GM18909 (cell line): ENCODE measurements at regions not wholly inside any gene's neighbourhood (a gene's known extent, or its start where the extent isn't known, plus 50 kb on each side); places are given as distances from the start of the nearest gene placed in this dataset.

Experiments used
- ATAC-seq: cut with Tn5 transposase; IDR thresholded peaks from one replicate; pipeline ENCODE4 v1.9.1; 2021; ENCODE audit warnings: mild to moderate bottlenecking; ENCODE audit not compliant: unreplicated experiment, poor library complexity

GRCh38 chr13:109476001-109476400 lies 310.4 kb downstream of the IRS2 start:
- ATAC-seq, result no peak

DNA sequence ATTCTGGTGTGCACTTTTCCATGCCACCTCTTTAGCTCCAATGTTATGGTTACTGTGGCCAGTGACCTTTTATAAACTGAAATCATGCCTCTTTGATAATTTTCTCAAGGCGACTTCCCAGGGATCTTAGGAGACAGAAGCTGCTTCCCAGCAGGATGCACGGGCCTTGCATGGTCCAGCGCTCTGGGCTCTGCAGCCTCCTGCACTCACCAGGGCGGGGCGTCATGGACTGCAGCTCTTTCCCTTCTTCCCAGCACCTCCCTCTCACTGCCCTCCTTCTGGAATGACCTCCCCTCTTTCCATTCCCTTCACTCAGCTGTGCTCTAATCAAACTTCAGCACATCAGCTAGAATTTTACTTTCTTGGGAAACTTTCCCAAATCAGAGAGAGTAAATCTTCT lies 318.3 kb downstream of the IRS2 start:
- ATAC-seq, result no peak

DNA sequence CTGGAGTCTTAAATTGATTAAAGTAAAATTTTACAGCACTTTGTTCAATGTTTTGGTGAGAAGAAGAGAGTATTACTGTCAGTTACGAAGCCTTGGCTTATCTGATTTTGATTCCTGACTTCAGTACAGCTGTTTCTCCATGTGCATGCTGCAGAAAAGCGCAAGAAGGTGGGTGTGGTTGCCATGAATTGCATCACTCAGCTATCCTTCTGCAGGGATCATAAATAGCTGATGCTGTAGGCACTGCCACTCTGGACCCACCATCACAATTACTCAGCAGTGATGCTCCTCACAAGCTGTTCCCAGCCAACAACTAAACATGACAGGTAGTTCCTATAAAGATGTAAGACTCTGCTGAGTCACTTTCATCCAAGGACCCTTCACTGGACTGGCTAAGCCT lies 321.2 kb downstream of the IRS2 start:
- no peak for ATAC-seq

- ATAC-seq, result no peak
Observed at GRCh38 chr13:109454167-109454917, 332.0 kb downstream of the IRS2 start.

GRCh38 chr13:109451726-109452125 lies 334.7 kb downstream of the IRS2 start:
- ATAC-seq, result no peak

DNA sequence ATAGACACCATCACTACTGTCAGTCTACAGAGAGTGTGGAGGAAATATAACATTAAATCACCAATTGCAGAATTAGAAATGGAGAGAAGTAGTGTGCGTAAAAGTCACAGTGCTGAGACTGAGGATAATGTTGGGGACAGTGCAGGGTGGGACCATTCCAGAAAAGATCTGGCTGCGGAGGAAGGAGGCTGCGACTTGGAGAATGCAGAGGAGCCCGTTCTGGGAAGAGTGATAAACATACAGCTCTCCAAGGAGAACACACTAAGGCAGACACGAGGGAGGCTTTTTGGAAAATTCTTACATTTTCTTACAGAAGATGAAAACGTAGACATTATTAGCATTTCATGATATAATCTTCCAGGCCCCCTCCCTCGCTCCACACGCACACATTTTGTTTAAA lies 337.8 kb downstream of the IRS2 start:
- no peak for ATAC-seq

GRCh38 chr13:109447667-109448066 lies 338.7 kb downstream of the IRS2 start:
- no peak for ATAC-seq

DNA sequence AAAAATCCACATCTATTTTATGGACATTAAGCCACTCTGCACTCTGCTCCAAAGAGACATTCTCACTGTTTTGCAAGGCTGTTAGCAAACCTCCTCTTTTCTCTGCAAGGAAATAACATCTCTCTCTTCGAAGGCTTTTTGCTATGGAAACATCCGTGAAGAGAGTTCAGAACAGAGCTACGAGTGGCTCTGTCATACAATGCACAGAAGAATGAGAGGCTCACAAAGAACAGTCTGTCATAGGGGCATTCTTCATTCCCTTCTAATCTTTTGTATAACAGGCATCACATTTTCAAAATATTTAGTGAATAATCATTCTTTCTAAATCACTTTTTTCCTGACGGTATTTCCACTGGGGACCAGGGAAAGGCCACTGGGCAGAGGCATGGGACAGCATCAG lies 346.1 kb downstream of the IRS2 start:
- no peak for ATAC-seq

- ATAC-seq, result no peak
Observed at GRCh38 chr13:109439813-109440212, 346.6 kb downstream of the IRS2 start.

DNA sequence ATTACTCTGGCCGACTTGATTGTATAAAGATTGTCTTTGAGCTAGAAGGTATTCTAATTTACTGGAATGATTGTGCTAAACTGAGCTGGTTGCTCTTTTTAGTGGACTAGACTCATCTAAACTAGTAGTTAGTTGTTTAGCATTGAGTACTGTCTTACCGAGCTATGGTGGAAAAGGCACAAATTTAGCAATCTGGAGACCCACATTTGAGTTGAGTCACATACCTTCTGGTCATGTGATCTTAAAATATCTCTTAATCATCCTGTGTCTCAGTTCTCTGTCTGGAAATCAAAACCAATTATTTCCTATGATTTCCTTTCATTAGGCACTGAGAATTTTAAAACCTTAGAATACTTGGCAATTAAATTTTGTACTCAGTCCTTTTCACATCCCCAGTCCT lies 349.5 kb downstream of the IRS2 start:
- ATAC-seq, result no peak

GRCh38 chr13:109436055-109436622 lies 350.2 kb downstream of the IRS2 start:
- ATAC-seq, result no peak

- ATAC-seq, result no peak
Observed at GRCh38 chr13:109431217-109431616, 355.2 kb downstream of the IRS2 start.

- ATAC-seq, result no peak
Observed at GRCh38 chr13:109428146-109428545, 358.2 kb downstream of the IRS2 start.

DNA sequence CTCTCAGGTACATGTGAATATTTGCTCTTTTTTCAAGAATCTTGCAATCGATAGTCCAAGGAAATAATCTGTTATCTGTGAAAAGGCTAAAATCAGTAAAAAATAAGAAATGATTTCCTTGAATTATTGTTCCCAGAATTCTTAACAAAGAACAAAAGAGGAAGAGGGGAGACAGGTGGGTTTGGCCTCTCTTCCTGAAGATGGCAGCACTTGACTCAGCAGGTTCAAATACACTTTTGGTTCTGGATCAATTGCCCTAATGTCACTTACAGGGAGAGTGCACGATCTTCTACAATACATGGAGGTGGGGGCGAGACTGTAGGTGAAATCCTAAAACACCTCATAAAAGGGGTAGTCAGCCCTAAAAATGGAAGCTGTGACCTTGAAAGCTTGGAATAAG lies 358.7 kb downstream of the IRS2 start:
- no peak for ATAC-seq

GRCh38 chr13:109427148-109427547 lies 359.2 kb downstream of the IRS2 start:
- ATAC-seq, result no peak

DNA sequence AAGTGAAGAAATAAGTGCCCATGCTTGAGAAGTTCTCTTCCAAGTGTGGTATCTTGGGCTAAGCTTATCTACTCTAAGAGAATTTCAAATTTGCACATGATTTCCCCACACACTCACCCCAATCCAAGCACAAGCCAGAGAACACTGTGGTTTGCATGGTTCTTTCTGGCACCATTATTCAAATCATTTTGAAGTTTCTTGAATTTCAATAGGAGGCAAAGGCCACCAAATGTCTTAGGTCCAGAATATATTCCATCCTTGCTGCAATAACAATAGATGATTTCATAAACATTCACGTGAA lies 359.7 kb downstream of the IRS2 start:
- ATAC-seq, result no peak

DNA sequence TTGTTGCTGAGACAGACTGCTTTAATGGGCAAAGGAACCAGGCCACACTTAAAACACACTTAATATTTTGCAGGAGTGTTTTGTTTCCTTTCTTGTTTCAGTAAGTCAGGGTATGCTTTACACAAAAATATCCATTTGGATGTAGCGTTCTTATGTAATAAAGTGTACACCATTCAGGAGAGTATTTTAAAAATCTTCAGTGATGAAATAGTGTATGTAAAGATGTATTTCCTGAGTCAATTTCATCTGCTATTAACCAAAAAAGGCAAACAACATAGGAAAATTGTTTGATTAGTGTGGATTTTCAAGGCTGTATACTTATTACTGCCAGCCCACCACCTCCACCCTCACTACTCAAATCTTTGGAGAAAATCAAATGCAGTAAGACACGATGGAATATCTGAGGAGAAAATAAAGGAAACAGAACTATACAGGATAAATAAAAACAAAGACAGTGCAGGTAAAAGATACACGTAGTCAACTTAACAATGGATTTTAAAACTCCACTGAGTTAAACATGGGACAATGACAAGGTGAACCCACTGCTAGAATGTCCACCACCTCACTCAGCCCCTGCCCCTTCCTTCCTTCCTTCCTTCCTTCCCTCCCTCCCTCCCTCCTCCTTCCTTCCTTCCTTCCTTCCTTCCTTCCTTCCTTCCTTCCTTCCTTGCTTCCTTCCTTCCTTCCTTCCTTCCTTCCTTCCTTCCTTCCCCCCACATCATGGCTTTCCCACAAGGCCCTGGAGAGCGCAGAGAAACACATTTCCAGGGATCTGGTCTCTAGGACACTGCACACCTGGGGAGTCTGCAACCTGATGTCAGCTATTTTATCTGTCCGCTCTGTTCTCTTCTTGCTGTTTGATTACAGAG lies 360.3 kb downstream of the IRS2 start:
- no peak for ATAC-seq

DNA sequence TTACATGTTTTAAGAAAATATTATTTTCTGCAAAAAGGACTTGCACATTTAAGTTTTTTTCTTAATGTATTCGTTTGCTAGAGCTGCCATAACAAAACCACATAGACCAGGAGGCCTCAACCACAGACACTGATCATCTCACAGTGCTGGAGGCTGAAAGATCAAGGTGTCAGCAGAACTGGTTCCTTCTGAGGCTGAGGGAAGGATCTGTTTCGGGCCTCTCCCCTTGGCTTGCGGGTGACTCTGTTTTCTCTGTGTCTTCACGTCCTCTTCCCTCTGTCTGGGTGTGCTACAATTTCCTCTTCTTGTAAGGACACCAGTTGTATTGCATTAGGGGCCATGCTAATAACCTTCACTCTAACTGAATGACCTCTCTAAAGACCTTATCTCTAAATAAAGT lies 364.2 kb downstream of the IRS2 start:
- ATAC-seq, result no peak

DNA sequence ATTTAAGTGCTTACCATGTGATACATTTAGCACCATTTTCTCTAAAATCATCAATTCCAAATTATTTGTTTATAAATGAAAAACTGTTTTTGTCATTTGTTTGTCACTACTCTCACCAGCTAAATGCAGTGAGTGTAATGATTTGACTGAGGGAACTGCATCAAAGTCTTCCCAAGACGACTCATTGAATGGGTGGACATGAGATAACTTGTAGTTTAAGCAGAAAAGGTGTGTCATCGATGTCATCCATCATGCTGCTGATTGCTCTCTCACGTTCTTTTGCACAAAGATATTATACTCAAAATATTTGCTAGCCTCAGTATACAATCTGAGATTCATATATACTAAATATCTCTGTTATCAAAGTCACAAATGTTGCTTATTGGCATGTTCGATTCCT lies 366.5 kb downstream of the IRS2 start:
- no peak for ATAC-seq

DNA sequence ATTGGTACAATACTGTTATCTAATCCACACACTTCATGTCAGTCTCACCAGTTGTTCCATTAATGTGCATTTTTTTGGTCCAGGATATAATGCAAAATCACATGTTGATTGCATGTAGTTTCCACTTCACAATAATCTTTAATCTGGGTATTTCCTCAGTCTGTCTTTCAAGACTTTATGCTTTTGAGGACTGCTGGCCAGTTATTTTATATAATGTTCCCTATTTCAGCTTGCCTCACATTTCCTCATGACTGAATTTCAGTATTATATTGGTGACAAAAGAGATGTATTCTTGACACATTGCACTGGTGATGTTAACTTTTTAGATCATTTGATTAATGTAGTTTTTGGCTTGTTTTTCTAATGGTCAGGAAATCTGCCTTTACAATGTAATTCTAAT lies 368.3 kb downstream of the IRS2 start:
- ATAC-seq, result no peak

- no peak for ATAC-seq
Observed at GRCh38 chr13:109416001-109416400, 370.4 kb downstream of the IRS2 start.

- ATAC-seq, result no peak
Observed at GRCh38 chr13:109415057-109415456, 371.3 kb downstream of the IRS2 start.
